ENCODE measurements at regions not wholly inside any gene's neighbourhood (a gene's known extent, or its start where the extent isn't known, plus 50 kb on each side); places are given as distances from the start of the nearest gene placed in this dataset.

DNA sequence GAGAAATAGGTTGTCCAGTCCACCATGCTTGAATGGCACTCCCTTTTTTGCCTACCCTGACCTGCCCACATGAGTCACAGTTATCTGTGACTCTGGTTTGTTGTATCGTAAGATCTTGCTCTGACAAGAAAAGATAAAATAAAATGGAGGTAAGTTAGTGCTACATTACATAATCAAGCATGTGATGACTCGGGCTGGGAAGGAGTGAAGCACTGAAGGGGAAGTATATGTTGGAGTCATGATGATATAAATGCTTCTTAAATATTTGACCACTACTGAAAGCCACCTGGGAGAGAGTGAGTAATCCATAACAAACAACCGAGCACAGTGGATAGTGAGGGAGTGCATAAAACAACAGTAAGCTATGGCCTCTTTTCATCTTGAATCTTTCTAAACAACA lies 124.4 kb downstream of the SHOX2 start:
- no peak overlapping the region for H3K4me3 ChIP-seq (ENCODE audit: low read depth, low read length)
- no peak for DNase-seq (ENCODE audit: low read depth)
- in situ Hi-C loops (cut with HindIII; ENCODE audit: low sequenced_read_pairs), result no loop called here

GRCh38 chr3:157979022-157979421 lies 127.2 kb downstream of the SHOX2 start:
- in situ Hi-C loops (cut with HindIII; ENCODE audit: low sequenced_read_pairs), result no loop called here

More for the DNA sequence above, 124.4 kb downstream of the SHOX2 start:
- TF ChIP-seq, protein P1, sequence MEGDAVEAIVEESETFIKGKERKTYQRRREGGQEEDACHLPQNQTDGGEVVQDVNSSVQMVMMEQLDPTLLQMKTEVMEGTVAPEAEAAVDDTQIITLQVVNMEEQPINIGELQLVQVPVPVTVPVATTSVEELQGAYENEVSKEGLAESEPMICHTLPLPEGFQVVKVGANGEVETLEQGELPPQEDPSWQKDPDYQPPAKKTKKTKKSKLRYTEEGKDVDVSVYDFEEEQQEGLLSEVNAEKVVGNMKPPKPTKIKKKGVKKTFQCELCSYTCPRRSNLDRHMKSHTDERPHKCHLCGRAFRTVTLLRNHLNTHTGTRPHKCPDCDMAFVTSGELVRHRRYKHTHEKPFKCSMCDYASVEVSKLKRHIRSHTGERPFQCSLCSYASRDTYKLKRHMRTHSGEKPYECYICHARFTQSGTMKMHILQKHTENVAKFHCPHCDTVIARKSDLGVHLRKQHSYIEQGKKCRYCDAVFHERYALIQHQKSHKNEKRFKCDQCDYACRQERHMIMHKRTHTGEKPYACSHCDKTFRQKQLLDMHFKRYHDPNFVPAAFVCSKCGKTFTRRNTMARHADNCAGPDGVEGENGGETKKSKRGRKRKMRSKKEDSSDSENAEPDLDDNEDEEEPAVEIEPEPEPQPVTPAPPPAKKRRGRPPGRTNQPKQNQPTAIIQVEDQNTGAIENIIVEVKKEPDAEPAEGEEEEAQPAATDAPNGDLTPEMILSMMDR (IDR thresholded peaks at IDR 0.05; ENCODE audit: low read depth, low read length, missing control alignments), result no peak

GRCh38 chr3:157961665-157962064 lies 144.6 kb downstream of the SHOX2 start:
- H3K4me3 ChIP-seq (ENCODE audit: low read depth, low read length), result no peak overlapping the region
- TF ChIP-seq, protein P1 (IDR thresholded peaks at IDR 0.05; ENCODE audit: low read depth, low read length, missing control alignments), result no peak
- no peak for DNase-seq (ENCODE audit: low read depth)
- in situ Hi-C loops (cut with HindIII; ENCODE audit: low sequenced_read_pairs), result no loop called here

More at GRCh38 chr3:157979022-157979421, 127.2 kb downstream of the SHOX2 start:
- DNase-seq (ENCODE audit: low read depth), result no peak
- no peak overlapping the region for H3K4me3 ChIP-seq (ENCODE audit: low read depth, low read length)
- TF ChIP-seq, protein P1 (IDR thresholded peaks at IDR 0.05; ENCODE audit: low read depth, low read length, missing control alignments), result no peak

DNA sequence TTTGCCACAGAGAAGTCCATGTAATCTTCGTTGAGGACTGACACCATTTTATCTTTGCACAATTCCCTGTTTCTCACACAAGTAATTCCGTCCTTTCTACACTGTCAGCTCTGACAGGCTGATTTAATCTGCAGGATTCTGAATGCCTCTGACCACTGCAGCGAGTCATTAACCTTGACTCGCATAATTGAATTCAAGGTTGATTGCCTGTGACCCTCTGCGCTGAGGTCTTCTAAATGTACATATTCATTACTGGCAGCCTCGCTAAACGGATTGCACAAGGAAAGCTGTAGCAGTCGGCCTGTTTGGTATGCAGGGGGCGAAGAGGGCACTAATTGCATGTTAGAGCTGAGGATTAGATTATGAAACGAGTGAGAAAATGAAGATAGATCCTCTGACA lies 147.8 kb downstream of the SHOX2 start:
- H3K4me3 ChIP-seq (ENCODE audit: low read depth, low read length), result no peak overlapping the region
- DNase-seq (ENCODE audit: low read depth), result no peak
- in situ Hi-C loops (cut with HindIII; ENCODE audit: low sequenced_read_pairs), result no loop called here
- TF ChIP-seq, protein P1 (IDR thresholded peaks at IDR 0.05; ENCODE audit: low read depth, low read length, missing control alignments), result no peak

DNA sequence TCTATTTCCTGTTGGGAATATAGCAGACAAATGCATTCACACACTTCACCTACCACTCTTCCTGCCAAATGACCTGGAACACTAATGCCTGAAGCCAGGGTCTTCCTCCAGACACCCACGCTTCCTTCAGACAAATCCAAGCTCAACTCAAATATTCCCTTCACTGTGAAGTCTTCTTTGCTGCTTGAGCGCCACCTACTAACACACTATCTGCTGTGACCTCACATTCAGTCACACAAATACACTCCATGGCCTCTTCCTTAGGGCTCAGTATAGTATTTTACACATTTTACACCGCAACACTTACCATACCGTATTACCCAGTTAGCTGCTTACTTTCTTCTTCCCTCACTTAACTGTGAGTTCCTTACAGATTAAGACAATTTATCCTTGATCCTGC lies 149.4 kb downstream of the SHOX2 start:
- TF ChIP-seq, protein P1 (IDR thresholded peaks at IDR 0.05; ENCODE audit: low read depth, low read length, missing control alignments), result no peak
- in situ Hi-C loops (cut with HindIII; ENCODE audit: low sequenced_read_pairs), result no loop called here
- H3K4me3 ChIP-seq (ENCODE audit: low read depth, low read length), result no peak overlapping the region
- DNase-seq (ENCODE audit: low read depth), result no peak

DNA sequence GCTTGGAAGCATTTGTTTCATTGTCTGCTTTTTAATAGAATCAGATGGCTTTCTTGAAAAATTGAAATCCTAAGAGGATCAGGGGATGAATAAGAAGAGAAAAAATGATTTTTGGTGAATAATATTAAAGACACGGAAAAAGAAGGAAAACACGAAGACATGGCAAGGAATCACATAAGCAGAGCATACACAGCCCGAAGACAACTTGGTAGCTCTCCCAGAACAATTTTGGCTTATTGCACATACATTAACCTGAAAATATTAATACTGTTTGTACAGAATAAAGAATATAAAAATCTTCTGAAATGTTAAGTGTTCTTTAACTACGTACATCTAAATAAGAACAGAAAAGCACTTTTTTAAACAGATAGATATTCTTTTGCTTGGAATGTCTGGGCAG lies 150.0 kb downstream of the SHOX2 start:
- DNase-seq (ENCODE audit: low read depth), result no peak
- TF ChIP-seq, protein P1 (IDR thresholded peaks at IDR 0.05; ENCODE audit: low read depth, low read length, missing control alignments), result no peak
- H3K4me3 ChIP-seq (ENCODE audit: low read depth, low read length), result no peak overlapping the region
- in situ Hi-C loops (cut with HindIII; ENCODE audit: low sequenced_read_pairs), result no loop called here

DNA sequence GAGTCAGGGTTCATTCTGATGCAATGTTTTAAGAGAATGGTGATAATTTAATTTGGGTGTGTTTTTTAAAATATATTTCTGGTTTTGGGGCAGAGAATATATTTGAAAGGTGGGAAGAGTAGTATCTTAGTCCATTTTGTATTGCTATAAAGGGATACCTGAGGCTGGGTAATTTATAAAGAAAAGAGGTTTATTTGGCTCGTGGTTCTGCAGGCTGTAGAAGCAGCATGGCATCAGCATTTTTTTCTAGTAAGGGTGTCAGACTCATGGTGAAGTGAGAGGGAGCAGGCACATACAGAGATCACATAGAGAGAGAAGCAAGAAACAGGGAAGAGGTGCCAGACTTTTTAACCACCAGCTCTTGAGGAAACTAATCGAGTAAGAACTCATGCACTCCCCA lies 152.7 kb downstream of the SHOX2 start:
- H3K4me3 ChIP-seq (ENCODE audit: low read depth, low read length), result no peak overlapping the region
- TF ChIP-seq, protein P1 (IDR thresholded peaks at IDR 0.05; ENCODE audit: low read depth, low read length, missing control alignments), result no peak
- no peak for DNase-seq (ENCODE audit: low read depth)
- in situ Hi-C loops (cut with HindIII; ENCODE audit: low sequenced_read_pairs), result no loop called here

All from astrocyte of the cerebellum (primary cell).